GM12864 (cell line): ENCODE measurements at regions not wholly inside any gene's neighbourhood (a gene's known extent, or its start where the extent isn't known, plus 50 kb on each side); places are given as distances from the start of the nearest gene placed in this dataset.
A peak's percentile ranks its signal among the peaks of the same experiment; 100 is the strongest.

Experiments
- DNase-seq: peaks from one replicate; pipeline ENCODE4 v3.0.0-alpha.2; 2011; ENCODE audit warnings: low read depth
- H3K4me3 ChIP-seq: 2 replicates; pipeline ENCODE4 v1.5.1; 2011; ENCODE audit warnings: mild to moderate bottlenecking, low read depth, low read length, control low read depth
- CTCF ChIP-seq: IDR thresholded peaks from 2 replicates; pipeline ENCODE4 v1.5.1; 2011; ENCODE audit warnings: low read depth, mild to moderate bottlenecking, moderate library complexity, low read length, control low read depth, inconsistent platforms; ENCODE audit errors: missing control alignments

- no peak for TF ChIP-seq CTCF
- H3K4me3 ChIP-seq: no peak overlapping the region
- DNase-seq: no peak
These were observed 547.2 kb upstream of the DIPK2B start for GRCh38 chrX:45747905-45748304.

- DNase-seq: no peak
- H3K4me3 ChIP-seq: no peak overlapping the region
- no peak for TF ChIP-seq CTCF
These were observed 544.8 kb upstream of the DIPK2B start for GRCh38 chrX:45745479-45745878.

- H3K4me3 ChIP-seq: no peak overlapping the region
- DNase-seq: no peak
- no peak for TF ChIP-seq CTCF
These were observed 543.4 kb upstream of the DIPK2B start for GRCh38 chrX:45743906-45744625.

- no peak for DNase-seq
- no peak overlapping the region for H3K4me3 ChIP-seq
- peak; percentile 6 for TF ChIP-seq CTCF
These were observed 542.4 kb upstream of the DIPK2B start for GRCh38 chrX:45743081-45743533.

GRCh38 chrX:45740291-45740690, 539.6 kb upstream of the DIPK2B start:
- no peak for TF ChIP-seq CTCF
- no peak overlapping the region for H3K4me3 ChIP-seq
- no peak for DNase-seq

GRCh38 chrX:45735571-45735970, 534.9 kb upstream of the DIPK2B start:
- DNase-seq: no peak
- no peak overlapping the region for H3K4me3 ChIP-seq
- TF ChIP-seq CTCF: no peak

GRCh38 chrX:45731448-45731847, 530.8 kb upstream of the DIPK2B start:
- DNase-seq: no peak
- no peak overlapping the region for H3K4me3 ChIP-seq
- no peak for TF ChIP-seq CTCF
